CD14-positive monocyte (primary cell): ENCODE measurements at regions not wholly inside any gene's neighbourhood (a gene's known extent, or its start where the extent isn't known, plus 50 kb on each side); places are given as distances from the start of the nearest gene placed in this dataset. TPM values are rescaled to one million over a fixed set of nuclear protein-coding genes. Genes with fewer than 3 reads are reported as not detected.

ENCODE experiments used
- DNase-seq, 3 donors: peaks; one replicate each; pipeline ENCODE4 v3.0.0-alpha.2; 2011 to 2022
- H2AFZ ChIP-seq: 2 replicates; pipeline ENCODE4 v1.6.0; 2012; ENCODE audit warnings: mild to moderate bottlenecking, low read depth, low read length, inconsistent platforms; ENCODE audit not compliant: insufficient read depth, poor library complexity, severe bottlenecking
- H3K27ac ChIP-seq, 2 donors: 1 replicate in 1 of 2; 2 replicates in 1 of 2; pipeline ENCODE4 v1.5.1; 2012 to 2013; ENCODE audit warnings: low read length in 2 of 2, control low read depth in 1 of 2, inconsistent platforms in 1 of 2, low read depth in 1 of 2, mild to moderate bottlenecking in 1 of 2
- H3K27me3 ChIP-seq, 2 donors: one replicate each; pipeline versions ENCODE4 v1.6.0 to v1.6.1; 2011 to 2013; ENCODE audit warnings: low read length in 2 of 2; ENCODE audit not compliant: control insufficient read depth in 2 of 2, insufficient read depth in 2 of 2
- H3K36me3 ChIP-seq, 2 donors: replicated peaks in 1 of 2; 1 replicate in 1 of 2; 2 replicates in 1 of 2; pipeline versions ENCODE4 v1.5.1 to v1.6.1; 2012 to 2013; ENCODE audit warnings: low read length in 2 of 2, control low read depth in 1 of 2, inconsistent platforms in 1 of 2, mild to moderate bottlenecking in 1 of 2; ENCODE audit not compliant: insufficient read depth in 2 of 2, control insufficient read depth in 1 of 2
- H3K4me1 ChIP-seq, 2 donors: 1 replicate in 1 of 2; 2 replicates in 1 of 2; pipeline versions ENCODE4 v1.5.1 to v1.6.1; 2012 to 2013; ENCODE audit warnings: low read length in 2 of 2, control low read depth in 1 of 2, inconsistent platforms in 1 of 2, mild to moderate bottlenecking in 1 of 2, moderate library complexity in 1 of 2; ENCODE audit not compliant: insufficient read depth in 2 of 2, control insufficient read depth in 1 of 2
- H3K4me2 ChIP-seq: replicated peaks from 2 replicates; pipeline ENCODE3; 2012; ENCODE audit warnings: low read length, moderate library complexity, mild to moderate bottlenecking; ENCODE audit not compliant: poor library complexity, severe bottlenecking; ENCODE audit errors: extremely low read depth
- H3K4me3 ChIP-seq, 3 experiments: fragments of 200-600 bp in 1 of 3; sonication (generic) in 1 of 3; replicated peaks in 1 of 3; 1 replicate in 2 of 3; 2 replicates in 1 of 3; pipeline ENCODE4 v1.5.1; 2011 to 2013; ENCODE audit warnings: low read length in 3 of 3, mild to moderate bottlenecking in 3 of 3, control low read depth in 2 of 3, low read depth in 2 of 3, inconsistent platforms in 1 of 3, moderate library complexity in 1 of 3
- H3K79me2 ChIP-seq: 2 replicates; pipeline ENCODE4 v1.6.0; 2012; ENCODE audit warnings: mild to moderate bottlenecking, control low read depth, inconsistent platforms, low read length, moderate library complexity; ENCODE audit not compliant: insufficient read depth
- H3K9ac ChIP-seq: 2 replicates; pipeline ENCODE4 v1.6.0; 2017; ENCODE audit warnings: low read length, mild to moderate bottlenecking; ENCODE audit not compliant: insufficient read depth, poor library complexity, severe bottlenecking
- H3K9me3 ChIP-seq, 2 donors: replicated peaks in 1 of 2; 1 replicate in 1 of 2; 2 replicates in 1 of 2; pipeline versions ENCODE4 v1.5.1 to v1.6.1; 2012 to 2013; ENCODE audit warnings: low read length in 2 of 2, control low read depth in 1 of 2; ENCODE audit not compliant: control insufficient read depth in 1 of 2, insufficient read depth in 1 of 2
- H4K20me1 ChIP-seq: 2 replicates; pipeline ENCODE4 v1.6.0; 2012; ENCODE audit warnings: mild to moderate bottlenecking, low read length, control low read depth, moderate library complexity; ENCODE audit not compliant: insufficient read depth
- H3K27ac Mint-ChIP-seq, 7 donors: one replicate each; pipeline ENCODE4 v1.8.0; 2020; ENCODE audit warnings: mild to moderate bottlenecking in 7 of 7, mixed read lengths in 7 of 7, moderate library complexity in 6 of 7, inconsistent platforms in 2 of 7
- H3K27me3 Mint-ChIP-seq, 3 donors: one replicate each; pipeline ENCODE4 v1.8.0; 2021 to 2022; ENCODE audit warnings: low read depth in 3 of 3, mild to moderate bottlenecking in 3 of 3, mixed read lengths in 3 of 3, moderate library complexity in 3 of 3, inconsistent platforms in 1 of 3
- H3K36me3 Mint-ChIP-seq, 2 donors: one replicate each; pipeline ENCODE4 v1.8.0; 2020; ENCODE audit warnings: mixed read lengths in 2 of 2, inconsistent platforms in 1 of 2, mild to moderate bottlenecking in 1 of 2
- H3K4me1 Mint-ChIP-seq: one replicate; pipeline ENCODE4 v1.8.0; 2020; ENCODE audit warnings: mild to moderate bottlenecking, mixed read lengths
- H3K4me3 Mint-ChIP-seq, 2 donors: one replicate each; pipeline ENCODE4 v1.8.0; 2020; ENCODE audit warnings: mild to moderate bottlenecking in 2 of 2, mixed read lengths in 2 of 2, moderate library complexity in 1 of 2
- H3K9me3 Mint-ChIP-seq, 7 donors: one replicate each; pipeline ENCODE4 v1.8.0; 2020 to 2022; ENCODE audit warnings: mixed read lengths in 7 of 7, mild to moderate bottlenecking in 6 of 7, moderate library complexity in 6 of 7, inconsistent platforms in 2 of 7
- WGBS: methylation state at CpG from one replicate; pipeline ENCODE4 v1.1.5; 2013; ENCODE audit warnings: missing lambda C conversion rate; ENCODE audit not compliant: insufficient coverage; 5-methylcytosine and 5-hydroxymethylcytosine counted together
- intact Hi-C, 2 donors: fragments of 100-400 bp; cut with micrococcal nuclease; formaldehyde crosslinking; loops; one replicate each; pipeline versions ENCODE4 v1.15.0 to v1.15.1; 2023
- small RNA-seq: library from RNA; depleted of rRNA; stranded (forward); fragments of <200 nt; gene quantifications from one replicate; pipeline ENCODE3, GENCODE V24; 2012; ENCODE audit warnings: low read depth; ENCODE audit not compliant: insufficient read length
- TF ChIP-seq, protein P1 (sequence below): fragments of 200-600 bp; IDR thresholded peaks from one replicate; pipeline ENCODE4 v1.8.0; 2022; ENCODE audit warnings: antibody characterized with exemption, mild to moderate bottlenecking

GRCh38 chr1:182113879-182114626 is 52.5 kb upstream of the ZNF648 start:
- Histone ChIP-seq H3K4me2 (no peak overlapping the region), H2AFZ (no peak overlapping the region), H3K9ac (no peak overlapping the region), H3K36me3 (no peaks in the 10 kb centered on the region), H3K4me3 (no peak overlapping the region), H3K27ac (no peak overlapping the region), H3K79me2 (no peaks in the 10 kb centered on the region), H4K20me1 (no peaks in the 10 kb centered on the region), H3K9me3 (no peaks in the 10 kb centered on the region), H3K27me3 (peaks cover 14 to 21% of the 10 kb centered on the region in 2 donors), H3K4me1 (no peaks in the 10 kb centered on the region)
- no peaks in the 10 kb centered on the region for H3K4me1 Mint-ChIP-seq
- H3K27me3 Mint-ChIP-seq: peaks cover 13 to 28% (median 18%) of the 10 kb centered on the region in 3 donors
- H3K4me3 Mint-ChIP-seq: peak overlapping the region in 1 of 2 donors; percentile 37
- no peak for DNase-seq
- TF ChIP-seq, protein P1, sequence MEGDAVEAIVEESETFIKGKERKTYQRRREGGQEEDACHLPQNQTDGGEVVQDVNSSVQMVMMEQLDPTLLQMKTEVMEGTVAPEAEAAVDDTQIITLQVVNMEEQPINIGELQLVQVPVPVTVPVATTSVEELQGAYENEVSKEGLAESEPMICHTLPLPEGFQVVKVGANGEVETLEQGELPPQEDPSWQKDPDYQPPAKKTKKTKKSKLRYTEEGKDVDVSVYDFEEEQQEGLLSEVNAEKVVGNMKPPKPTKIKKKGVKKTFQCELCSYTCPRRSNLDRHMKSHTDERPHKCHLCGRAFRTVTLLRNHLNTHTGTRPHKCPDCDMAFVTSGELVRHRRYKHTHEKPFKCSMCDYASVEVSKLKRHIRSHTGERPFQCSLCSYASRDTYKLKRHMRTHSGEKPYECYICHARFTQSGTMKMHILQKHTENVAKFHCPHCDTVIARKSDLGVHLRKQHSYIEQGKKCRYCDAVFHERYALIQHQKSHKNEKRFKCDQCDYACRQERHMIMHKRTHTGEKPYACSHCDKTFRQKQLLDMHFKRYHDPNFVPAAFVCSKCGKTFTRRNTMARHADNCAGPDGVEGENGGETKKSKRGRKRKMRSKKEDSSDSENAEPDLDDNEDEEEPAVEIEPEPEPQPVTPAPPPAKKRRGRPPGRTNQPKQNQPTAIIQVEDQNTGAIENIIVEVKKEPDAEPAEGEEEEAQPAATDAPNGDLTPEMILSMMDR: no peak
- 36% methylated on average over 6 of the region's 9 CpGs for WGBS
- H3K9me3 Mint-ChIP-seq: peaks cover 0 to 2% (median 0%) of the 10 kb centered on the region in 7 donors
- intact Hi-C loops: no loop called here
- no peaks in the 10 kb centered on the region for H3K36me3 Mint-ChIP-seq
- H3K27ac Mint-ChIP-seq: peak overlapping the region in 1 of 7 donors; percentile 42

- peaks cover 0 to 6% (median 2%) of the 10 kb centered on the region in 7 donors for H3K9me3 Mint-ChIP-seq
- Histone ChIP-seq H3K36me3 (no peaks in the 10 kb centered on the region), H3K27ac (no peak overlapping the region), H3K4me1 (no peaks in the 10 kb centered on the region), H3K9ac (no peak overlapping the region), H4K20me1 (no peaks in the 10 kb centered on the region), H3K27me3 (peaks cover 14 to 21% of the 10 kb centered on the region in 2 donors), H3K4me3 (no peak overlapping the region), H3K4me2 (no peak overlapping the region), H2AFZ (no peak overlapping the region), H3K79me2 (no peaks in the 10 kb centered on the region), H3K9me3 (no peaks in the 10 kb centered on the region)
- no peak for DNase-seq
- H3K27me3 Mint-ChIP-seq: peaks cover 11 to 27% (median 23%) of the 10 kb centered on the region in 3 donors
- H3K36me3 Mint-ChIP-seq: no peaks in the 10 kb centered on the region
- H3K27ac Mint-ChIP-seq: no peak overlapping the region
- intact Hi-C loops: no loop called here
- TF ChIP-seq, protein P1: no peak
- H3K4me3 Mint-ChIP-seq: no peak overlapping the region
- WGBS: no CpG with 5 or more reads among the region's 5 CpGs
- H3K4me1 Mint-ChIP-seq: no peaks in the 10 kb centered on the region
Observed at GRCh38 chr1:182111496-182111895, 50.0 kb upstream of the ZNF648 start.

Small RNA genes lying in the stretch of these regions (small RNA-seq; reads per million reads assigned to genes)
- not detected for gene RNU6-152P
